HG03039 (cell line): ENCODE measurements at regions not wholly inside any gene's neighbourhood (a gene's known extent, or its start where the extent isn't known, plus 50 kb on each side); places are given as distances from the start of the nearest gene placed in this dataset.

ENCODE experiments used
- ATAC-seq: cut with Tn5 transposase; IDR thresholded peaks from one replicate; pipeline ENCODE4 v1.9.1; 2021; ENCODE audit warnings: mild to moderate bottlenecking, moderate library complexity; ENCODE audit not compliant: unreplicated experiment

DNA sequence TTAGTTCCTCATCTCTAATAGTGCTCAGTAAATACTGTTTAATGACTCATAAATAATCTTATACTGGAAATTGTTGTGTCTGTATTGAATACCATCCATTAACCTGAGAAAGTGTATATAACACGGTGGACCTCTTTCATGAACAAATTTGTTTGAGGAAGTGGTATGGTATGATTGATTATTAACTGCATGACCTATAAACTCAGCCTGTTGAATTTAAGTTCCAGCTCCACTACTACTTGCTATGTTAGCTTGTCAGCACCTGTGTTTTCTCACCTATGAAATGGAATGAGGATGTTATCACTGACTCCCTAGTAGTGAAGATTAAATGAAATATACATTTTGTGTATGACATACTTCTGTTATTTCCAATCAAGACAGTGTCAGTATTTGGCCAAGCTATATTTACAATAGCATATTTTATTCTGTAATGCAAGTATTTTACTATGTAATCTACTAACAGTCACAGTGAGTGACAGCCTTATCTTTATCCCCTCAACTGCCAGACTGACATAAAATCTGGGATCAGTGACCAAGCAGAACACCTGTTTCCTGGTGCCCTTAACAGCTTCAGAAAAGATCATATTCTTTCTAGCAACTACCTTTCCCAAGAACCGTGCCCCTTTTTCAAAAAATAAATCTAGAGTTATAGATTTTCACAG is 77.3 kb upstream of the ITGA1 start:
- no peak for ATAC-seq

- ATAC-seq: no peak
These were observed 76.6 kb upstream of the ITGA1 start for GRCh38 chr5:52710972-52711596.

DNA sequence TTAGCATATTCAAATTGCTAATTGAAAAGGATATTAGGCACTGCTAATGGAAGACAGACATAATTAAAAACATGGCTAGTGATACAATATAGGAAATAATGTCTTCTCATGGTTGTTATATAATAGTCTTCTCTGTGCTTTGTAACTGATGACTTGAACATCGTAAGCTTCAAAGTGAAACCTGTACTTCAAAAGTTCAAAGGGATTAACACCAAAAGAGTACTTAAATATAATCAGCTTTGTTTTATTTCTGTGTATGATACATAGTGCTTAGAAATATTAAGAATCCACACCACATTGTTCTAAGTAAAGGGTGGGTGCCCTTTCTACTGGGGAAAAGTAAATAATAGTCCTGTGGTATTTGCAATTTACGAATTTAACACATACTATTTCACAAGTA is 75.4 kb upstream of the ITGA1 start:
- ATAC-seq: no peak

DNA sequence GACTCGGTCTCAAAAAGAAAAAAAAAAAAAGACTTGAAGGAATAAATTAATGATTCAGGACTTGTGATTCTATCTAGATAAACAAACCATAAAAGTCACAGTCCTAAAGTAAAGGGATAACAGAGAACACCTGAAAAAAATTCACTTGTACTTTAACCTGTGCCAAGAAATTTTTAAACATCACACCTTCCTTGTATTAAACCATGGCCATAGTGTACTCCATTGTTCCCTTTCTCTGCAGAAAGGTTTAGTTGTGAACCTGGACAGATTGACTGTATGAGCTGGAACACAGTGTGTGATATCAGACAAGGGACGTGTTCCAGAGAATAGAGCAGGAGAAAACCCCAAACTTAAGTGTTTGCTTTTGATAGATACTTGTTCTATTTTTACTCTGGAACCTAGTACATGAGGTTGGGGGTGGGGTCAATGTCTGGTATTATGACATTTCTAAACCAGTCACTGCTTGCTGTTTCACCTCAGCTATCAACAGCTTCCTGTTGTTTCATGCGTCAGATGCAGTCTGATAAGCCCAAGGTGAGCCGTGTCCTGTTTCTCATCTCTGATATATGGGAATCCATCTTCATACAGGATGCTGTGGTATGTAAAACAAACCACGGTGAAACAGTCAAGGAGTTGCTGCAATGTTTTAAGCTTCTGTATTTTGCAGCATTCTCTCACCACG is 62.5 kb upstream of the ITGA1 start:
- ATAC-seq: peak; percentile 56

GRCh38 chr5:52725808-52726207 is 61.9 kb upstream of the ITGA1 start:
- no peak for ATAC-seq

GRCh38 chr5:52727020-52727419 is 60.7 kb upstream of the ITGA1 start:
- ATAC-seq: no peak

DNA sequence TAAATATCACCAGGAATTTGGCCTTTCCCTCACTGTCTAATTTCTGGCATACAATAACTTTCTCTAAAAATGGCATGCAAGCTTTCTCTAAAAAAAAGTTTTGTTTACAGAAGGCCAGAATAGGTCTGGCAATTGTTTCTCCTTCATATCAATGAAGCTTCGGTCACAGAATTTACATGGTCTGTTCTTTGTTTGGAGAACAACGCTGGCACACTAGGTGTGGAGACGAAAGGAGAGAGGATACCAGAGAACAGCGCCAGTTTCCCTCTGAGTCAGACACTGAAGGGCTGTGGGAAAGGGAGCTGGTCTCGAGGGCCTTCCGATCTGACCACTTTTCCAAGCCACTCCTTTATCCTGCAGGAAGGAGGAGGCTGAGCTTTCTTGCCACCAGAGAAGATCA is 60.1 kb upstream of the ITGA1 start:
- ATAC-seq: no peak

- ATAC-seq: no peak
These were observed 59.5 kb upstream of the ITGA1 start for GRCh38 chr5:52728224-52728623.

DNA sequence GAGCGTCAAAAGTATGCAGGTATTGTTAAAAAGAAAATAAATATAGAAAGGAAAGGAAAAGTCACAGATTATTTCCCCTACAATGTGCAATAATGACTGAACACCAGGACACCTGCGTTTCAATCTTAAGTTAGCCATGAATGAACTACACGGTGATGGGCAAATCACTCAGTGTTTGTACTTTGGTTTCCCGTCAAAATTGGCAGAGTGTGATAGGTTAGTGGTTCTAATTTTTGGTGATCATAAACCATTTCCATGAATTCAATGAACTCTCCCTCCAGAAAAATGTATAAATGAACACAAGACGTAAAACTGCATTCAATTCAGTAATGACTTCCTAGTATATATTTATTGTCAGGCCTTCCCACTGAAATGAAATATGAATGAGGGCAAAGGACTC is 59.0 kb upstream of the ITGA1 start:
- no peak for ATAC-seq

DNA sequence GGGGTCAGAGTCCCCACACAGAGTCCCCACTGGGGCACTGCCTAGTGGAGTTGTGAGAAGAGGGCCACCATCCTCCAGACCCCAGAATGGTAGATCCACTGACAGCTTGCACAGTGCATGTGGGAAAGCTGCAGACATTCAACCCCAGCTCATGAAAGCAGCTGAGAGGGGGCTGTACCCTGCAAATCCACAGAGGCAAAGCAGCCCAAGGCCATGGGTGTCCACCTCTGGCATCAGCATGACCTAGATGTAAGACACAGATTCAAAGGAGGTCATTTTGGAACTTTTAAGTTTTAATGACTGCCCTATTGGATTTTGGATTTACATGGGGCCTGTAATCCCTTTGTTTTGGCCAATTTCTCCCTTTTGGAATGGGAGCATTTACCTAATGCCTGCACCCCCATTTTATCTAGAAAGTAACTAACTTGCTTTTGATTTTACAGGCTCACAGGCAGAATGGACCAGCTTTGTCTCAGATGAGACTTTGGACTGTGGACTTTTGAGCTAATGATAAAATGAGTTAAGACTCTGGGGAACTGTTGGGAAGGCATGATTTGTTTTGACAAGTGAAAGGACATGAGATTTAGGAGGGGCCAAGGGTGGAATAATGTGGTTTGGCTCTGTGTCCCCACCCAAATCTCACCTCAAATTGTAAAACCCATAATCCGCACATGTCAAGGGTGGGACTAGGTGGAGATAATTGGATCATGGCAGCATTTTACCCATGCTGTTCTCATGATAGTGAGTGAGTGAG is 56.3 kb upstream of the ITGA1 start:
- ATAC-seq: no peak

DNA sequence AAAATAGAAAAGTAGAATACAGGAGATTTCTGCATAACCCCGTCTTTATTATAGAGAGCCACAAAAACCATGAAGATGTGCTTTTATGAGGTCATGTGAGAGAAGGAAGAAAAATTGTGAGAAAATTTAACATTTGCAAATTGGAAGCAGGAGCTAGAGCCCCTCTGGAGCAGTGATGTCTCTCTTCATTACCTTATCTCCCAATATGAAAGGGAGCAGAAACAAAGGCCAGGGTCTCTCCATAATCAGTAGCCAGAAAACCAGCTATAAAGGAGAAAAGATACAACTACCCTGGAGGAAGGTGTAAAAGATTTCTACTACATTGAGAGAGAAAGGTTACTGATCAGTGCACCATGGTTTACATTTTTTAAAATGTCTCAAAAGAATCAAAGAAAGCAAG is 53.2 kb upstream of the ITGA1 start:
- ATAC-seq: no peak

- no peak for ATAC-seq
These were observed 52.6 kb upstream of the ITGA1 start for GRCh38 chr5:52735139-52735538.
